Left lung (tissue), 4 donors: ENCODE measurements at regions not wholly inside any gene's neighbourhood (a gene's known extent, or its start where the extent isn't known, plus 50 kb on each side); places are given as distances from the start of the nearest gene placed in this dataset.

Experiments used
- ATAC-seq: fragments of 200-7000 bp; cut with Tn5 transposase; one replicate; pipeline ENCODE4 v1.9.1; 2020; ENCODE audit warnings: moderate library complexity
- DNase-seq, 4 donors: peaks; one replicate each; pipeline ENCODE4 v3.0.0-alpha.2; 2013 to 2020
- H3K27ac ChIP-seq, 2 donors: fragments of 200-600 bp; sonication (generic) in 1 of 2; one replicate each; pipeline versions ENCODE4 v1.5.0 to v1.8.0; 2020 to 2021
- H3K27me3 ChIP-seq, 2 donors: fragments of 200-600 bp; sonication (generic) in 1 of 2; one replicate each; pipeline versions ENCODE4 v1.5.0 to v1.8.0; 2020 to 2021
- H3K36me3 ChIP-seq, 2 donors: fragments of 200-600 bp; sonication (generic) in 1 of 2; one replicate each; pipeline versions ENCODE4 v1.5.0 to v1.8.0; 2020 to 2021
- H3K4me1 ChIP-seq, 2 donors: fragments of 200-600 bp; one replicate each; pipeline ENCODE4 v1.8.0; 2021
- H3K4me3 ChIP-seq, 2 donors: fragments of 200-600 bp; sonication (generic) in 1 of 2; one replicate each; pipeline versions ENCODE4 v1.5.0 to v1.8.0; 2020 to 2021; ENCODE audit warnings: mild to moderate bottlenecking in 1 of 2
- H3K9me3 ChIP-seq, 2 donors: fragments of 200-600 bp; sonication (generic) in 1 of 2; one replicate each; pipeline versions ENCODE4 v1.5.0 to v1.8.0; 2020 to 2021
- CTCF ChIP-seq, 2 donors: fragments of 200-600 bp; sonication (generic) in 1 of 2; IDR thresholded peaks; one replicate each; pipeline versions ENCODE4 v1.5.0 to v1.8.0; 2021; ENCODE audit warnings: antibody characterized with exemption in 2 of 2
- intact Hi-C, 2 donors: fragments of 100-400 bp; cut with DNase I; formaldehyde crosslinking; loops; one replicate each; pipeline versions ENCODE4 v1.11.2 to v1.14.2; 2022
- donor health status: DM: no; HTN: yes; CAD: no.
- donor health status: DM: no; HTN: no; CAD: no.

- peak; percentile 90 for ATAC-seq
- no peak overlapping the region for H3K27ac ChIP-seq
- peaks cover 0 to 39% of the 10 kb centered on the region in 2 donors for H3K27me3 ChIP-seq
- no peaks in the 10 kb centered on the region for H3K9me3 ChIP-seq
- H3K36me3 ChIP-seq: no peaks in the 10 kb centered on the region
- DNase-seq: peak in 3 of 4 donors; percentile 39 to 87 (median 49)
- H3K4me1 ChIP-seq: no peaks in the 10 kb centered on the region
- intact Hi-C loops: no loop called here
- peak in 1 of 2 donors; percentile 10 for TF ChIP-seq CTCF (IDR thresholded peaks at IDR 0.05)
- H3K4me3 ChIP-seq: peak overlapping the region; percentile 10
Observed at GRCh38 chr9:89234205-89235067, 55.8 kb upstream of the SHC3 start.

GRCh38 chr9:89236955-89237573 lies 58.4 kb upstream of the SHC3 start:
- peak; percentile 75 for ATAC-seq
- H3K9me3 ChIP-seq: no peaks in the 10 kb centered on the region
- DNase-seq: peak in 1 of 4 donors; percentile 59
- no peak overlapping the region for H3K4me3 ChIP-seq
- intact Hi-C loops: no loop called here
- no peak for TF ChIP-seq CTCF (IDR thresholded peaks at IDR 0.05)
- H3K27ac ChIP-seq: no peak overlapping the region
- H3K4me1 ChIP-seq: no peaks in the 10 kb centered on the region
- H3K27me3 ChIP-seq: peaks cover 0 to 39% of the 10 kb centered on the region in 2 donors
- H3K36me3 ChIP-seq: no peaks in the 10 kb centered on the region

- intact Hi-C loops: no loop called here
- no peak for TF ChIP-seq CTCF (IDR thresholded peaks at IDR 0.05)
- Histone ChIP-seq H3K36me3 (no peaks in the 10 kb centered on the region), H3K27me3 (peaks cover 0 to 35% of the 10 kb centered on the region in 2 donors), H3K4me3 (no peak overlapping the region), H3K4me1 (peaks cover 0 to 6% of the 10 kb centered on the region in 2 donors), H3K27ac (no peak overlapping the region), H3K9me3 (no peaks in the 10 kb centered on the region)
- DNase-seq (no peak), ATAC-seq (no peak)
Observed at GRCh38 chr9:89238424-89238823, 59.8 kb upstream of the SHC3 start.

- Histone ChIP-seq H3K36me3 (no peaks in the 10 kb centered on the region), H3K27ac (peak overlapping the region; percentile 54 to 63), H3K9me3 (no peaks in the 10 kb centered on the region), H3K4me1 (peaks cover 0 to 6% of the 10 kb centered on the region in 2 donors), H3K27me3 (no peaks in the 10 kb centered on the region), H3K4me3 (no peak overlapping the region)
- TF ChIP-seq CTCF (IDR thresholded peaks at IDR 0.05): no peak
- intact Hi-C loops: no loop called here
- ATAC-seq (peak; percentile 90), DNase-seq (peak in 2 of 4 donors; percentile 65 to 78)
Observed at GRCh38 chr9:89243296-89244061, 64.9 kb upstream of the SHC3 start.

GRCh38 chr9:89246840-89247239 lies 64.2 kb upstream of the CKS2 start:
- Histone ChIP-seq H3K36me3 (no peaks in the 10 kb centered on the region), H3K9me3 (no peaks in the 10 kb centered on the region), H3K27me3 (no peaks in the 10 kb centered on the region), H3K4me3 (no peak overlapping the region), H3K4me1 (peaks cover 0 to 6% of the 10 kb centered on the region in 2 donors), H3K27ac (no peak overlapping the region)
- TF ChIP-seq CTCF (IDR thresholded peaks at IDR 0.05): no peak
- DNase-seq (no peak), ATAC-seq (no peak)
- intact Hi-C loops: no loop called here
